ENCODE measurements at regions not wholly inside any gene's neighbourhood (a gene's known extent, or its start where the extent isn't known, plus 50 kb on each side); places are given as distances from the start of the nearest gene placed in this dataset. TPM values are rescaled to one million over a fixed set of nuclear protein-coding genes. Genes with fewer than 3 reads are reported as not detected.
A peak's percentile ranks its signal among the peaks of the same experiment; 100 is the strongest.
"Not testable (repeated sequence)": the region's sequence is repeated elsewhere in the genome, so short reads cannot be mapped to it uniquely, and the experiment has no call there.

- Histone ChIP-seq H3K9me3 (ENCODE audit: control insufficient read depth in 4 of 4, insufficient read depth in 3 of 4, low read length in 3 of 4) (peaks cover 0 to 2% (median 0%) of the 10 kb centered on the region in 4 donors), H3K27me3 (ENCODE audit: control insufficient read depth in 3 of 3, insufficient read depth in 3 of 3, low read length in 2 of 3) (no peaks in the 10 kb centered on the region), H3K27ac (ENCODE audit: low read depth in 1 of 2, low read length in 1 of 2) (no peak overlapping the region), H3K36me3 (ENCODE audit: control insufficient read depth in 4 of 4, insufficient read depth in 4 of 4, low read length in 4 of 4) (no peaks in the 10 kb centered on the region), H3K4me1 (ENCODE audit: control insufficient read depth in 5 of 5, insufficient read depth in 5 of 5, low read length in 5 of 5) (no peaks in the 10 kb centered on the region), H3K9ac (ENCODE audit: insufficient read depth in 1 of 2, low read length in 2 of 2) (no peak overlapping the region), H3K4me3 (no peak overlapping the region)
- DNase-seq (no peak), ATAC-seq (ENCODE audit: insufficient read depth, low FRiP score) (no peak)
- 93% methylated on average over 32 of the region's 32 CpGs for WGBS, 2 donors
- TF ChIP-seq CTCF (IDR thresholded peaks at IDR 0.05; ENCODE audit: control extremely low read depth, extremely low read depth) = no peak
Observed at GRCh38 chr2:131966256-131966655, 195.5 kb downstream of the ANKRD30BL start.

- H3K9me3 ChIP-seq (ENCODE audit: control insufficient read depth in 4 of 4, insufficient read depth in 3 of 4, low read length in 3 of 4); H3K36me3 ChIP-seq (ENCODE audit: control insufficient read depth in 4 of 4, insufficient read depth in 4 of 4, low read length in 4 of 4); H3K27me3 ChIP-seq (ENCODE audit: control insufficient read depth in 3 of 3, insufficient read depth in 3 of 3, low read length in 2 of 3); DNase-seq; H3K4me1 ChIP-seq (ENCODE audit: control insufficient read depth in 5 of 5, insufficient read depth in 5 of 5, low read length in 5 of 5); H3K27ac ChIP-seq (ENCODE audit: low read depth in 1 of 2, low read length in 1 of 2); H3K9ac ChIP-seq (ENCODE audit: insufficient read depth in 1 of 2, low read length in 2 of 2); ATAC-seq (ENCODE audit: insufficient read depth, low FRiP score); H3K4me3 ChIP-seq: not testable (repeated sequence)
- WGBS, 2 donors = 74 to 78% methylated on average over 2 of the region's 2 CpGs
Observed at GRCh38 chr2:131958019-131958609, 203.6 kb downstream of the ANKRD30BL start.

- H3K27me3 ChIP-seq (ENCODE audit: control insufficient read depth in 3 of 3, insufficient read depth in 3 of 3, low read length in 2 of 3); H3K4me1 ChIP-seq (ENCODE audit: control insufficient read depth in 5 of 5, insufficient read depth in 5 of 5, low read length in 5 of 5); ATAC-seq (ENCODE audit: insufficient read depth, low FRiP score); H3K27ac ChIP-seq (ENCODE audit: low read depth in 1 of 2, low read length in 1 of 2); H3K9ac ChIP-seq (ENCODE audit: insufficient read depth in 1 of 2, low read length in 2 of 2); H3K4me3 ChIP-seq; H3K9me3 ChIP-seq (ENCODE audit: control insufficient read depth in 4 of 4, insufficient read depth in 3 of 4, low read length in 3 of 4); H3K36me3 ChIP-seq (ENCODE audit: control insufficient read depth in 4 of 4, insufficient read depth in 4 of 4, low read length in 4 of 4): not testable (repeated sequence)
- peak in 2 of 3 donors; percentile 14 to 64 for DNase-seq
Observed at GRCh38 chr2:131948641-131949040, 213.1 kb downstream of the ANKRD30BL start.

- not testable (repeated sequence) for H3K27ac ChIP-seq (ENCODE audit: low read depth in 1 of 2, low read length in 1 of 2); DNase-seq; H3K9me3 ChIP-seq (ENCODE audit: control insufficient read depth in 4 of 4, insufficient read depth in 3 of 4, low read length in 3 of 4); H3K36me3 ChIP-seq (ENCODE audit: control insufficient read depth in 4 of 4, insufficient read depth in 4 of 4, low read length in 4 of 4); H3K9ac ChIP-seq (ENCODE audit: insufficient read depth in 1 of 2, low read length in 2 of 2); H3K4me1 ChIP-seq (ENCODE audit: control insufficient read depth in 5 of 5, insufficient read depth in 5 of 5, low read length in 5 of 5); H3K27me3 ChIP-seq (ENCODE audit: control insufficient read depth in 3 of 3, insufficient read depth in 3 of 3, low read length in 2 of 3); ATAC-seq (ENCODE audit: insufficient read depth, low FRiP score); H3K4me3 ChIP-seq
- WGBS, 2 donors = 36 to 49% methylated on average over 1 of the region's 1 CpG
Observed at GRCh38 chr2:131923287-131923686, 238.5 kb downstream of the ANKRD30BL start.

GRCh38 chr2:131922854-131923253 lies 238.9 kb downstream of the ANKRD30BL start:
- WGBS, 2 donors = 53 to 66% methylated on average over 2 of the region's 2 CpGs

More at GRCh38 chr2:131922854-131923253, 238.9 kb downstream of the ANKRD30BL start:
- not testable (repeated sequence) for DNase-seq; H3K27ac ChIP-seq (ENCODE audit: low read depth in 1 of 2, low read length in 1 of 2); H3K9ac ChIP-seq (ENCODE audit: insufficient read depth in 1 of 2, low read length in 2 of 2); H3K36me3 ChIP-seq (ENCODE audit: control insufficient read depth in 4 of 4, insufficient read depth in 4 of 4, low read length in 4 of 4); H3K4me1 ChIP-seq (ENCODE audit: control insufficient read depth in 5 of 5, insufficient read depth in 5 of 5, low read length in 5 of 5); H3K4me3 ChIP-seq; H3K9me3 ChIP-seq (ENCODE audit: control insufficient read depth in 4 of 4, insufficient read depth in 3 of 4, low read length in 3 of 4); H3K27me3 ChIP-seq (ENCODE audit: control insufficient read depth in 3 of 3, insufficient read depth in 3 of 3, low read length in 2 of 3); ATAC-seq (ENCODE audit: insufficient read depth, low FRiP score)

Small RNA genes in the stretch of these regions (small RNA-seq; reads per million reads assigned to genes)
- gene AC093787.1 (ENCODE audit: low replicate concordance) = not detected

Data from lung (tissue), 12 donors.